GM21737 (cell line): ENCODE measurements at regions not wholly inside any gene's neighbourhood (a gene's known extent, or its start where the extent isn't known, plus 50 kb on each side); places are given as distances from the start of the nearest gene placed in this dataset.

ENCODE experiments used
- ATAC-seq: cut with Tn5 transposase; IDR thresholded peaks from one replicate; pipeline ENCODE4 v1.9.1; 2021; ENCODE audit warnings: mild to moderate bottlenecking, moderate library complexity; ENCODE audit not compliant: unreplicated experiment

- no peak for ATAC-seq
Measured at GRCh38 chr9:36728651-36729520, 156.2 kb downstream of the MELK start.

GRCh38 chr9:36729906-36730305 is 157.2 kb downstream of the MELK start:
- no peak for ATAC-seq

GRCh38 chr9:36730414-36730813 is 157.7 kb downstream of the MELK start:
- no peak for ATAC-seq

DNA sequence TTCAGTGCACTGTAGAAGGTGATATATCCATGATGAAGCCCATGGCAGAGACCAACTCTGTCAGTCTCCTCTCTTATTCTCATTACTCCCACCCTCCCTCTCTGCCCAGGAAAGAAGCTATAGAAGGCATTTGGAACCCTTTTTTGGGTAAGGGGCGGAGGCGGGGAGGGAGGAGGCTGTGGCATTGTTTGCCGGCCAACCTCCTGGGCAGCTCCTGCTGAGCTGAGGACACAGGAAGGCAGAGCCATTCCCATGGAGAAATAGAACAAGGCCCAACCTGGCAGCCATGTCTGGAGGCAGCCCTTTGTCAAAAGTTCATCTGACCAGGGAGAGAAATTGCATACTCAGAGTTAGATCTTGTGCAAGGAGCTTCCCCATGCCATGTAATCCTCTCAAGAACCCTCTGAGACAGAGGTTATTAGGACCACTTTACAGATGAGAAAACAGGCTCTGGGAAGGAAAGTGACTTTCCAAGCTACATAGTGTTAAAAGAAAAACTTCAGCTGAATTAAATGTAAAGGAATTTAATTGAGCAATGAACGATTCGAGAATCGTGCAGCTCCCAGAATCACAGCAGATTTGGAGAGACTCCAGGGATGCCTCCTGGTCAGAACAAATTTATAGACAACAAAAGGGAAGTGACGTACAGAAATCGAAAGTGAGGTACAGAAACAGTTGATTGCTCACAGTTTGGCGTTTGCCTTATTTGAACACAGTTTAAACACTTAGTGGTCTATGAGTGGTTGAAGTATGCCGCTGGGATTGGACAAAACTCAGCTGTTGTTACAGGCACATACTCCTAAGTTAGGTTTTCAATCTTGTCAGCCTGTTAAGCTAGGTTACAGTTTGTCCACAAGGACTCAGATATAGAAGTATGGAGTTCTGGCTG is 158.6 kb downstream of the MELK start:
- no peak for ATAC-seq

GRCh38 chr9:36734737-36735136 is 162.0 kb downstream of the MELK start:
- ATAC-seq, result no peak

DNA sequence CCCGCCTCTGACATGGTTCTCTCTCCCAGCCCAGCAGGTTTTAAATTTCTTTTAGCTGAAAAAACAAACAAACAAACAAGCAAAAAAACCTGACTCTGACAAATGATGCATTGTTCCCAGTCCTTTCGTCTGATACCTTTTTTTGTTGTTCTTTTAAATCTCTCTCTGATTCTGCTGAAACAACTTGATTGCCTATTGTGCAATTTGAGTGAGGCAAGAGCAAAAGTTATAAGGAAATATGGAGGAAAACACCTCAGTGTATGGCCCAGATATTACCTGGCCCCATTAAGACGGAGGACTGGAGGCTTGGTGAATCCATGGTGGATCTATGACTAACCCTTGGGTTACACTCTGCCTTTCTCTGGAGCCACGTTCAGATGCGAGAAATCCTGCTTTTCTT is 164.0 kb downstream of the MELK start:
- no peak for ATAC-seq

GRCh38 chr9:36738318-36738976 is 165.8 kb downstream of the MELK start:
- no peak for ATAC-seq

DNA sequence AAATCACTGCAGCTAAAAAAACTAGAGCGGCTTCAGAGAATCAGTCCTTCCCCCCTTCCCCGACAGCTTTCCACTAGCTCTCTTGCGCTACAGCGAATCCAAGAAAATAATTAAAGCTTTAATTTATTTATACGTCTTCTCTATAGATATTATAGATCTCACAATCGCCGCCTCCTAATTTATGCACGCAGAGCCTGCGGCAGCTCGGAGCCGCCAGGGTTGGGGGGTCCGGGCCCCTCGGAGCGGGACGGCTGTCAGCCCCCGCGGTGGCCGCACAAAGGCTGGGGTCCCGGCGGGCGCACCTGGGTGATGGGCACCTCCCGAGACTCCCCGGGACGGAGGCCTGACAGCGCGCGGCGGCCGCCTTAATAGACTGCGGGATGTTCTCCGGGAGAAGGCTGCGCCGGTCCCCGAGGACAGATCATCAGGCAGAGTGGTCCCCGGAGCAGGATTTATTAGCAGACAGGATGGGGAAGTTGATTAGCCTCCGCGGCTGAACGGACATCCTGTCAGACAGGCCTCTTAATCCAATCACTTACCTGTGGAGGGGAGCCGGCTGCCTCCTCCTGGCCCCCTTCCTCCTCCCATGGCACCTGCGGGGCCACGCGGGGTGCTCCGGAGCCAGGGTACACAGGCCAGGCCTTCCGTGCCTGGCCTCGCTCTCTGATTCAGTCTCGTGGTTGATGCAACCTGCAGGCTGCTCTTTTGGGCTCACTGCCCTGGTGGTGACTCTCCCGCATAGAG is 166.8 kb downstream of the MELK start:
- ATAC-seq, result no peak

DNA sequence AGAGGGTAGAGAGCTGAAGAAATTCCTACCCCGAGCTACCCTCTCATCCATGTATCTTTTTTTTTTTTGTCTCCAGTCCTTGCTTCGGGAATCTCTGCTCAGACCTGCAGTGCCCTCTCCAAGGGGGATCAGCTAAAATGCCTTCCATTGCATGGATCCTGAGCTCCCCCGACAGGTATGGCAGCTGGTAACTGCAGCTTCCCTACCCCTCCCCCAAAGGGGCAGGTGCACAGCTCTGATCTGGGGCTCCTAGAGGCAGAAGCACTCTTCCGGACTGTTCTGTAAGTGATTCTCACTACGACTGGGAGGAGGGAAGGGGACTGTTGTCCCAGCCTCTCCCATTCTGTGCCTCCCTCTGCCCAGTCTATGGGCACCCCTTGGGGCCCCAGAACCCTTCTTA is 169.6 kb downstream of the MELK start:
- ATAC-seq, result no peak

DNA sequence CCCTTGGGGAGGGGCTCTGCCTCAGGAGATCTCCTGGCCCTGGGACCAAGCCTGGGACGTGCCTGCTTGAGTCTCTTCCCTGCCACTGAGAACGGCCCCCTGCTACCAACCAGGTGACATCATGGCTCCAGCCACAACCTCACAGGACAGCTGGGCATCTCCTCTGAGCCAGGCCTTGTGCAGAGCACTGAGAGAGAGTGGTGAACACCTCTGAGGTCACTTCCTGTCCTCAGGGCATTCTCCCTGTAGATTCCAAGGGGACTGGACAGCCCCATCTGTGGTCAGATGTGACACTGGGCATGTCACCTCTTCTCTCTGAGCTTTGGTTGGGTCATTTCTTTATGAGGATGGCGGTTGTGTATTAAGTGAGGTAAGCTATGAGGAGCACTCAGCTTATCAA is 172.0 kb downstream of the MELK start:
- no peak for ATAC-seq

GRCh38 chr9:36745977-36746376 is 173.3 kb downstream of the MELK start:
- ATAC-seq, result no peak

DNA sequence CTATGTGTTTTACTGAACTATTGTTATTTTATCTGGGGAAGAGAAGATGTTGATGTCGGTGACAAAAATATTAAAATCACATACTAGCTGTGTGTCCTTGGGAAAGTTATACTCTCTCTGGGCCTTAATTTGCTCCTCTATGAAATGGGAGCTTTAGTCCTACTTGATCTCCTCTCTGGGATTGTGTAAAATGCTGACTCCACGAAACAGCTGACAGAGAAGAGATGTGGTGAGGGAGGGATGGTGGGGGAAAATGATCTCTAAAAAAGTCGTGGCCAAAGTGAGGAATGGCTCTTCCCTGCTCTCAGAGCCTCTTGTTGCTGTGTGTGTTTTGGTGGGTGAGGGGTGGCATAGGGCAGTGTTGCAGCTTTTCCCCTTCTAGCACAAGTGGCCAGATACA is 173.7 kb downstream of the MELK start:
- no peak for ATAC-seq

GRCh38 chr9:36748322-36748899 is 175.7 kb downstream of the MELK start:
- no peak for ATAC-seq

- ATAC-seq, result no peak
Measured at GRCh38 chr9:36749461-36749860, 176.8 kb downstream of the MELK start.

- ATAC-seq, result no peak
Measured at GRCh38 chr9:36750630-36751029, 177.9 kb downstream of the MELK start.

- no peak for ATAC-seq
Measured at GRCh38 chr9:36755019-36755418, 182.3 kb downstream of the MELK start.

- no peak for ATAC-seq
Measured at GRCh38 chr9:36759141-36759540, 186.4 kb downstream of the MELK start.

- no peak for ATAC-seq
Measured at GRCh38 chr9:36759976-36760375, 187.3 kb downstream of the MELK start.

GRCh38 chr9:36760667-36761420 is 188.1 kb downstream of the MELK start:
- no peak for ATAC-seq

GRCh38 chr9:36762958-36763357 is 190.3 kb downstream of the MELK start:
- no peak for ATAC-seq
